PC-3 (cell line): ENCODE measurements at regions not wholly inside any gene's neighbourhood (a gene's known extent, or its start where the extent isn't known, plus 50 kb on each side); places are given as distances from the start of the nearest gene placed in this dataset.

Experiments
- ATAC-seq: fragments of 200-7000 bp; cut with Tn5 transposase; 2 replicates; pipeline ENCODE4 v1.9.1; 2020; ENCODE audit warnings: mild to moderate bottlenecking, moderate library complexity
- BruUV-seq: library from RNA; stranded (reverse); fragments of 400-500 nt; replicated peaks from 2 replicates; lab custom pipeline; 2021; lab: Mats Ljungman, UMichigan
- CTCF ChIA-PET: fragments of 300-600 bp; sonication (Branson Sonifier 250); formaldehyde crosslinking; loops from one replicate; lab custom pipeline; 2022; ENCODE audit warnings: antibody characterized with exemption; lab: Charles Lee
- POLR2A ChIA-PET: fragments of 300-600 bp; sonication (Branson Sonifier 250); formaldehyde crosslinking; loops from one replicate; lab custom pipeline; 2022; ENCODE audit warnings: antibody characterized with exemption; ENCODE audit not compliant: unreplicated experiment; lab: Charles Lee
- DNase-seq: peaks from one replicate; pipeline ENCODE4 v3.0.0-alpha.2; 2015
- H2AFZ ChIP-seq: fragments of 300-600 bp; sonication (generic); 2 replicates; pipeline ENCODE4 v1.6.0; 2016; ENCODE audit warnings: antibody characterized with exemption, low read length
- H3F3A ChIP-seq: fragments of 300-600 bp; sonication (generic); one replicate; pipeline ENCODE4 v1.6.0; 2017; ENCODE audit warnings: antibody characterized with exemption, low read length, control low read depth, mild to moderate bottlenecking; ENCODE audit not compliant: unreplicated experiment
- H3K27ac ChIP-seq: fragments of 300-600 bp; sonication (generic); 2 replicates; pipeline ENCODE4 v1.5.1; 2016; ENCODE audit warnings: mild to moderate bottlenecking, low read length
- H3K27me3 ChIP-seq: fragments of 300-600 bp; sonication (generic); 2 replicates; pipeline ENCODE4 v1.6.1; 2016; ENCODE audit warnings: low read length, mixed read lengths
- H3K36me3 ChIP-seq: fragments of 300-600 bp; sonication (generic); 2 replicates; pipeline ENCODE4 v1.6.1; 2016; ENCODE audit warnings: low read depth, mixed run types, low read length, mixed read lengths
- H3K4me1 ChIP-seq: fragments of 300-600 bp; sonication (generic); 2 replicates; pipeline ENCODE4 v1.5.1; 2016; ENCODE audit warnings: low read length; ENCODE audit not compliant: insufficient read depth
- H3K4me2 ChIP-seq: fragments of 300-600 bp; sonication (generic); 2 replicates; pipeline ENCODE4 v1.6.0; 2016; ENCODE audit warnings: low read length
- H3K4me3 ChIP-seq: fragments of 300-600 bp; sonication (generic); 2 replicates; pipeline ENCODE4 v1.5.1; 2016; ENCODE audit warnings: mild to moderate bottlenecking, low read length, mixed read lengths
- H3K79me2 ChIP-seq: fragments of 300-600 bp; sonication (generic); 2 replicates; pipeline ENCODE4 v1.6.1; 2017; ENCODE audit warnings: low read length, mixed read lengths
- H3K9ac ChIP-seq: fragments of 300-600 bp; sonication (generic); 2 replicates; pipeline ENCODE4 v1.6.0; 2016; ENCODE audit warnings: mild to moderate bottlenecking, low read length
- H3K9me2 ChIP-seq: fragments of 300-600 bp; sonication (generic); replicated peaks from 2 replicates; pipeline ENCODE4 v1.6.1; 2016; ENCODE audit warnings: mixed run types, low read length, mixed read lengths
- H3K9me3 ChIP-seq: fragments of 300-600 bp; sonication (generic); 2 replicates; pipeline ENCODE4 v1.6.1; 2016; ENCODE audit warnings: low read length, mixed read lengths
- H4K20me1 ChIP-seq: fragments of 300-600 bp; sonication (generic); 2 replicates; pipeline ENCODE4 v1.6.1; 2016; ENCODE audit warnings: low read length, mixed read lengths
- EZH2 ChIP-seq: fragments of 300-600 bp; sonication (generic); IDR thresholded peaks from one replicate; pipeline ENCODE4 v1.6.1; 2017; ENCODE audit warnings: antibody characterized with exemption, mild to moderate bottlenecking, low read length; ENCODE audit not compliant: unreplicated experiment
- EZH2phosphoT487 ChIP-seq: fragments of 300-600 bp; sonication (generic); IDR thresholded peaks from 2 replicates; pipeline ENCODE4 v1.6.1; 2018; ENCODE audit warnings: mild to moderate bottlenecking, antibody characterized with exemption, low read length, borderline replicate concordance
- intact Hi-C: fragments of 100-400 bp; cut with micrococcal nuclease; formaldehyde crosslinking; loops from 2 replicates; pipeline ENCODE4 v1.9.0; 2023
- TF ChIP-seq, protein P1 (sequence below): fragments of 300-600 bp; sonication (generic); conservative IDR thresholded peaks from 2 replicates; pipeline ENCODE4 v1.5.1; 2017; ENCODE audit warnings: antibody characterized with exemption, low read depth, mild to moderate bottlenecking, low read length

DNA sequence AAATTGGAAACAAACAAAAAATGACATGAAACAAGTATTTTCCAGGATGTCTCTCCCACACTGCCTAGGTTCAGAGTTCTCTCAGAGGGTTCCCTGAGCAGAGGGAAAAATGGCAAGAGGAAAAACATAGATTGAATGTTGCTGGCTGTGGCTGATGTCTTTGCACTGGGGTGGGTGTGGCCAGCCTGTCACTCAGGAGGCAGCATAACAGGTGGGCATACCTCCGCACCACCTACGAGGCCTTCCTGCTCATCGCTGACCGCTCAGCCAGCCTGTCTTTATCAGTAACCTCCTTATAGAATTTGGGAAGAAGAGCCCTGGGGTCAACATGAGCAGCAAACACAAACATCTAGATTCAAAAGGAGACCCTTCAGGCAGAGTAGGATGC lies 216.6 kb upstream of the UMPS start:
- Histone ChIP-seq H3K9ac (no peak overlapping the region), H3K27me3 (no peaks in the 10 kb centered on the region), H3F3A (no peaks in the 10 kb centered on the region), H4K20me1 (no peaks in the 10 kb centered on the region), H3K4me3 (no peak overlapping the region), H3K79me2 (no peaks in the 10 kb centered on the region), H3K27ac (no peak overlapping the region), H3K4me2 (no peak overlapping the region), H3K4me1 (peaks cover 20% of the 10 kb centered on the region), H3K9me3 (no peaks in the 10 kb centered on the region), H3K36me3 (no peaks in the 10 kb centered on the region), H2AFZ (no peak overlapping the region), H3K9me2 (no peaks in the 10 kb centered on the region)
- TF ChIP-seq EZH2phosphoT487 (no peak), EZH2 (no peak)
- TF ChIP-seq, protein P1, sequence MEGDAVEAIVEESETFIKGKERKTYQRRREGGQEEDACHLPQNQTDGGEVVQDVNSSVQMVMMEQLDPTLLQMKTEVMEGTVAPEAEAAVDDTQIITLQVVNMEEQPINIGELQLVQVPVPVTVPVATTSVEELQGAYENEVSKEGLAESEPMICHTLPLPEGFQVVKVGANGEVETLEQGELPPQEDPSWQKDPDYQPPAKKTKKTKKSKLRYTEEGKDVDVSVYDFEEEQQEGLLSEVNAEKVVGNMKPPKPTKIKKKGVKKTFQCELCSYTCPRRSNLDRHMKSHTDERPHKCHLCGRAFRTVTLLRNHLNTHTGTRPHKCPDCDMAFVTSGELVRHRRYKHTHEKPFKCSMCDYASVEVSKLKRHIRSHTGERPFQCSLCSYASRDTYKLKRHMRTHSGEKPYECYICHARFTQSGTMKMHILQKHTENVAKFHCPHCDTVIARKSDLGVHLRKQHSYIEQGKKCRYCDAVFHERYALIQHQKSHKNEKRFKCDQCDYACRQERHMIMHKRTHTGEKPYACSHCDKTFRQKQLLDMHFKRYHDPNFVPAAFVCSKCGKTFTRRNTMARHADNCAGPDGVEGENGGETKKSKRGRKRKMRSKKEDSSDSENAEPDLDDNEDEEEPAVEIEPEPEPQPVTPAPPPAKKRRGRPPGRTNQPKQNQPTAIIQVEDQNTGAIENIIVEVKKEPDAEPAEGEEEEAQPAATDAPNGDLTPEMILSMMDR, result no peak
- ATAC-seq (no peak), DNase-seq (no peak)
- CTCF ChIA-PET, result no interaction called here
- intact Hi-C loops, result no loop called here
- no TSS peak for BruUV-seq
- POLR2A ChIA-PET, result no interaction called here

DNA sequence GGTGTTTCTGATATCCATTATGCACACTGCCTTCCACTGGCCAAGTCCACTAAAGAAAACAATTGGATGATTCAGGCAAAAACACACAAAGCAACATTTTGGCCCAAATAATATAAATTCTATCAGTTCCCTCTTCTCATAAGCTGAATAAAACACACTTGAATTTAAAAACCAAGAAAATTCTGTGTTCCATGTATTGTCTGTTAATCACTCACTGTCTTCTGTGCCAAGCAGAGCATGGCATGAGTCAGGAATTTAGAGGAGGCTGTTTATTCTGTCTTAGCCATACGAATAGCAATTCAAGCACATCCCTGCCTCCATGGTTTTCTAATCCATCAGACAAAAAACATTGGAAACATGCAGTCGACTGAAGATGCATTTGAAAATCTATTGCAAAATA lies 215.6 kb upstream of the UMPS start:
- no TSS peak for BruUV-seq
- no peak overlapping the region for H3K27ac ChIP-seq
- H4K20me1 ChIP-seq, result no peaks in the 10 kb centered on the region
- TF ChIP-seq EZH2 (no peak), EZH2phosphoT487 (no peak)
- TF ChIP-seq, protein P1, result no peak
- ChIA-PET CTCF (no interaction called here), POLR2A (no interaction called here)
- no peaks in the 10 kb centered on the region for H3K27me3 ChIP-seq
- no peaks in the 10 kb centered on the region for H3F3A ChIP-seq
- DNase-seq (peak; percentile 47), ATAC-seq (peak; percentile 73)
- no peak overlapping the region for H3K4me2 ChIP-seq
- no peaks in the 10 kb centered on the region for H3K36me3 ChIP-seq
- intact Hi-C loops, result no loop called here
- H3K79me2 ChIP-seq, result no peaks in the 10 kb centered on the region
- H3K4me3 ChIP-seq, result no peak overlapping the region
- H3K9me2 ChIP-seq, result no peaks in the 10 kb centered on the region
- H3K4me1 ChIP-seq, result peaks cover 20% of the 10 kb centered on the region
- H3K9ac ChIP-seq, result no peak overlapping the region
- no peaks in the 10 kb centered on the region for H3K9me3 ChIP-seq
- no peak overlapping the region for H2AFZ ChIP-seq

DNA sequence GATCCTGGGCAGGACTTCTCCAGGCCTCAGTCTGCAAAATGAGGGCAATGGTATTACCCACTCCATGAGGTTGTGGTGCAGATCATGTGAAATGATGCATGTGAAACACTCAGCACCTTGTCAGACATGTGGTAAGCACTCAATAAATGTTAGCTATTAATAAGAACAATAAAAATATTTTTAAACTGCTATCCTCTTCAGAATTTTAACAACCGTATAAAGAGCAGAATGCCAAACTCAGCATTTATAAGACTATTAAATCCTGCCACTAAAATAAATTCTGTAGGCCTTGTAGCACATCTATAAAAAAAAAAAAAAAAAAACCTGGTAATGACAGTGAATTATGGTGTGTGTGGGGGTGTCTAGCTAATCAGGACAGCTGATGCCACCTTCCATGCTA lies 213.9 kb upstream of the UMPS start:
- ChIA-PET CTCF (no interaction called here), POLR2A (interaction anchor here (0.6 kb wide), 1 partner anchor 17 kb away, joined by 6 read pairs; no protein-coding TSS in a partner anchor)
- no peak overlapping the region for H2AFZ ChIP-seq
- no peaks in the 10 kb centered on the region for H3F3A ChIP-seq
- H3K27me3 ChIP-seq, result no peaks in the 10 kb centered on the region
- H3K4me2 ChIP-seq, result no peak overlapping the region
- no peak overlapping the region for H3K9ac ChIP-seq
- DNase-seq, result no peak
- no peaks in the 10 kb centered on the region for H3K9me3 ChIP-seq
- no peak overlapping the region for H3K4me3 ChIP-seq
- no peaks in the 10 kb centered on the region for H3K9me2 ChIP-seq
- TF ChIP-seq EZH2 (no peak), EZH2phosphoT487 (no peak)
- TF ChIP-seq, protein P1, result no peak
- no peak overlapping the region for H3K27ac ChIP-seq
- H3K4me1 ChIP-seq, result peaks cover 15% of the 10 kb centered on the region
- BruUV-seq, result no TSS peak
- H4K20me1 ChIP-seq, result no peaks in the 10 kb centered on the region
- intact Hi-C loops, result no loop called here
- H3K79me2 ChIP-seq, result no peaks in the 10 kb centered on the region
- ATAC-seq, result 0 out of 2 replicates have a peak, but pooled peaks have one; percentile 16
- no peaks in the 10 kb centered on the region for H3K36me3 ChIP-seq
